Effector memory CD8-positive, alpha-beta T cell (primary cell): ENCODE measurements at regions not wholly inside any gene's neighbourhood (a gene's known extent, or its start where the extent isn't known, plus 50 kb on each side); places are given as distances from the start of the nearest gene placed in this dataset.

Source experiments
- ATAC-seq: fragments of 150-1000 bp; cut with Tn5 transposase; replicated peaks from 2 replicates; pipeline ENCODE4 v1.10.0; 2021; ENCODE audit warnings: mild to moderate bottlenecking, moderate library complexity
- DNase-seq, 3 experiments: peaks; one replicate each; pipeline ENCODE4 v3.0.0; 2021
- H3K27ac Mint-ChIP-seq, 2 donors: one replicate each; pipeline ENCODE4 v1.8.0; 2022; ENCODE audit warnings: mild to moderate bottlenecking in 2 of 2, mixed read lengths in 2 of 2, moderate library complexity in 2 of 2
- H3K27me3 Mint-ChIP-seq, 2 donors: one replicate each; pipeline ENCODE4 v1.8.0; 2022; ENCODE audit warnings: mixed read lengths in 2 of 2
- H3K36me3 Mint-ChIP-seq: one replicate; pipeline ENCODE4 v1.8.0; 2022; ENCODE audit warnings: mild to moderate bottlenecking, moderate library complexity, mixed read lengths; ENCODE audit not compliant: insufficient read depth
- H3K4me1 Mint-ChIP-seq, 2 donors: one replicate each; pipeline ENCODE4 v1.8.0; 2022; ENCODE audit warnings: low read depth in 2 of 2, mixed read lengths in 2 of 2
- H3K4me3 Mint-ChIP-seq, 2 donors: one replicate each; pipeline ENCODE4 v1.8.0; 2022; ENCODE audit warnings: mild to moderate bottlenecking in 2 of 2, mixed read lengths in 2 of 2, moderate library complexity in 2 of 2
- H3K9me3 Mint-ChIP-seq, 2 donors: one replicate each; pipeline ENCODE4 v1.8.0; 2022; ENCODE audit warnings: mixed read lengths in 2 of 2

GRCh38 chr5:141771562-141771961 lies 89.5 kb upstream of the ARAP3 start:
- no peak for ATAC-seq
- Mint-ChIP-seq H3K27me3 (peaks cover 6 to 30% of the 10 kb centered on the region in 2 donors), H3K9me3 (no peaks in the 10 kb centered on the region), H3K4me3 (no peak overlapping the region), H3K36me3 (no peaks in the 10 kb centered on the region), H3K27ac (no peak overlapping the region), H3K4me1 (no peaks in the 10 kb centered on the region)
- DNase-seq, result no peak

- Mint-ChIP-seq H3K27me3 (peaks cover 6 to 30% of the 10 kb centered on the region in 2 donors), H3K36me3 (no peaks in the 10 kb centered on the region), H3K4me1 (no peaks in the 10 kb centered on the region), H3K9me3 (no peaks in the 10 kb centered on the region), H3K27ac (no peak overlapping the region), H3K4me3 (no peak overlapping the region)
- no peak for ATAC-seq
- DNase-seq, result no peak
These were observed 89.0 kb upstream of the ARAP3 start for GRCh38 chr5:141771031-141771430.

- Mint-ChIP-seq H3K4me1 (no peaks in the 10 kb centered on the region), H3K4me3 (no peak overlapping the region), H3K9me3 (no peaks in the 10 kb centered on the region), H3K27me3 (peaks cover 7 to 27% of the 10 kb centered on the region in 2 donors), H3K36me3 (no peaks in the 10 kb centered on the region), H3K27ac (no peak overlapping the region)
- DNase-seq, result no peak
- no peak for ATAC-seq
These were observed 87.6 kb upstream of the ARAP3 start for GRCh38 chr5:141769671-141770070.

GRCh38 chr5:141767671-141768070 lies 85.6 kb upstream of the ARAP3 start:
- Mint-ChIP-seq H3K36me3 (no peaks in the 10 kb centered on the region), H3K9me3 (no peaks in the 10 kb centered on the region), H3K27me3 (peaks cover 19 to 33% of the 10 kb centered on the region in 2 donors), H3K4me3 (no peak overlapping the region), H3K27ac (no peak overlapping the region), H3K4me1 (no peaks in the 10 kb centered on the region)
- ATAC-seq, result no peak
- DNase-seq, result no peak

GRCh38 chr5:141765896-141766551 lies 84.0 kb upstream of the ARAP3 start:
- no peak for ATAC-seq
- DNase-seq, result no peak
- Mint-ChIP-seq H3K9me3 (no peaks in the 10 kb centered on the region), H3K4me3 (no peak overlapping the region), H3K36me3 (no peaks in the 10 kb centered on the region), H3K4me1 (no peaks in the 10 kb centered on the region), H3K27ac (no peak overlapping the region), H3K27me3 (peaks cover 25 to 38% of the 10 kb centered on the region in 2 donors)

GRCh38 chr5:141763541-141763940 lies 81.5 kb upstream of the ARAP3 start:
- Mint-ChIP-seq H3K9me3 (no peaks in the 10 kb centered on the region), H3K4me1 (peaks cover 0 to under 1% of the 10 kb centered on the region in 2 donors), H3K4me3 (no peak overlapping the region), H3K36me3 (no peaks in the 10 kb centered on the region), H3K27me3 (peaks cover 38 to 62% of the 10 kb centered on the region in 2 donors), H3K27ac (no peak overlapping the region)
- ATAC-seq (no peak), DNase-seq (no peak)

- ATAC-seq (no peak), DNase-seq (no peak)
- H3K27ac Mint-ChIP-seq, result no peak overlapping the region
- H3K4me3 Mint-ChIP-seq, result no peak overlapping the region
- H3K9me3 Mint-ChIP-seq, result no peaks in the 10 kb centered on the region
- no peaks in the 10 kb centered on the region for H3K36me3 Mint-ChIP-seq
- peaks cover 4% of the 10 kb centered on the region in 2 donors for H3K4me1 Mint-ChIP-seq
- peaks cover 45 to 69% of the 10 kb centered on the region in 2 donors for H3K27me3 Mint-ChIP-seq
These were observed 80.8 kb upstream of the ARAP3 start for GRCh38 chr5:141762790-141763368.

GRCh38 chr5:141762316-141762715 lies 80.3 kb upstream of the ARAP3 start:
- H3K36me3 Mint-ChIP-seq, result no peaks in the 10 kb centered on the region
- H3K9me3 Mint-ChIP-seq, result no peaks in the 10 kb centered on the region
- no peak overlapping the region for H3K4me3 Mint-ChIP-seq
- peaks cover 4% of the 10 kb centered on the region in 2 donors for H3K4me1 Mint-ChIP-seq
- no peak for ATAC-seq
- DNase-seq, result no peak
- H3K27me3 Mint-ChIP-seq, result peaks cover 51 to 75% of the 10 kb centered on the region in 2 donors
- H3K27ac Mint-ChIP-seq, result no peak overlapping the region

- no peak for DNase-seq
- Mint-ChIP-seq H3K4me1 (peaks cover 4% of the 10 kb centered on the region in 2 donors), H3K27ac (no peak overlapping the region), H3K4me3 (no peak overlapping the region), H3K27me3 (peaks cover 66 to 90% of the 10 kb centered on the region in 2 donors), H3K9me3 (no peaks in the 10 kb centered on the region), H3K36me3 (no peaks in the 10 kb centered on the region)
- no peak for ATAC-seq
These were observed 78.7 kb upstream of the ARAP3 start for GRCh38 chr5:141760753-141761152.

GRCh38 chr5:141760193-141760592 lies 78.2 kb upstream of the ARAP3 start:
- H3K36me3 Mint-ChIP-seq, result no peaks in the 10 kb centered on the region
- peaks cover 72 to 96% of the 10 kb centered on the region in 2 donors for H3K27me3 Mint-ChIP-seq
- no peak for ATAC-seq
- H3K4me1 Mint-ChIP-seq, result peaks cover 4% of the 10 kb centered on the region in 2 donors
- no peak for DNase-seq
- H3K9me3 Mint-ChIP-seq, result no peaks in the 10 kb centered on the region
- H3K4me3 Mint-ChIP-seq, result no peak overlapping the region
- no peak overlapping the region for H3K27ac Mint-ChIP-seq

GRCh38 chr5:141758310-141758998 lies 76.4 kb upstream of the ARAP3 start:
- Mint-ChIP-seq H3K36me3 (peaks cover 3% of the 10 kb centered on the region), H3K4me3 (no peak overlapping the region), H3K9me3 (no peaks in the 10 kb centered on the region), H3K4me1 (peaks cover 4% of the 10 kb centered on the region in 2 donors), H3K27ac (no peak overlapping the region), H3K27me3 (peaks cover 76 to 99% of the 10 kb centered on the region in 2 donors)
- ATAC-seq, result no peak
- no peak for DNase-seq

- no peak for ATAC-seq
- DNase-seq, result no peak
- Mint-ChIP-seq H3K4me3 (no peak overlapping the region), H3K9me3 (no peaks in the 10 kb centered on the region), H3K27me3 (peaks cover 82 to 100% of the 10 kb centered on the region in 2 donors), H3K36me3 (peaks cover 3% of the 10 kb centered on the region), H3K27ac (no peak overlapping the region), H3K4me1 (peaks cover 4% of the 10 kb centered on the region in 2 donors)
These were observed 75.4 kb upstream of the ARAP3 start for GRCh38 chr5:141757402-141757801.

GRCh38 chr5:141756196-141756595 lies 74.2 kb upstream of the ARAP3 start:
- Mint-ChIP-seq H3K27me3 (peaks cover 80 to 100% of the 10 kb centered on the region in 2 donors), H3K36me3 (peaks cover 3% of the 10 kb centered on the region), H3K4me3 (no peak overlapping the region), H3K9me3 (no peaks in the 10 kb centered on the region), H3K27ac (no peak overlapping the region), H3K4me1 (peaks cover 4% of the 10 kb centered on the region in 2 donors)
- DNase-seq (no peak), ATAC-seq (no peak)
